SU-DHL-6 (cell line): ENCODE measurements at regions not wholly inside any gene's neighbourhood (a gene's known extent, or its start where the extent isn't known, plus 50 kb on each side); places are given as distances from the start of the nearest gene placed in this dataset.

Source experiments
- EZH2phosphoT487 ChIP-seq: fragments of 200-600 bp; sonication (generic), shearing (Covaris generic); conservative IDR thresholded peaks from 2 replicates; pipeline ENCODE4 v1.6.1; 2018; ENCODE audit warnings: mild to moderate bottlenecking, antibody characterized with exemption, low read length, moderate library complexity, mixed read lengths
- TF ChIP-seq, protein P1 (sequence below): fragments of 200-600 bp; sonication (generic); IDR thresholded peaks from one replicate; pipeline ENCODE4 v1.5.1; 2017; ENCODE audit warnings: antibody characterized with exemption, mild to moderate bottlenecking, low read length, moderate library complexity; ENCODE audit not compliant: insufficient read depth, poor library complexity, severe bottlenecking

DNA sequence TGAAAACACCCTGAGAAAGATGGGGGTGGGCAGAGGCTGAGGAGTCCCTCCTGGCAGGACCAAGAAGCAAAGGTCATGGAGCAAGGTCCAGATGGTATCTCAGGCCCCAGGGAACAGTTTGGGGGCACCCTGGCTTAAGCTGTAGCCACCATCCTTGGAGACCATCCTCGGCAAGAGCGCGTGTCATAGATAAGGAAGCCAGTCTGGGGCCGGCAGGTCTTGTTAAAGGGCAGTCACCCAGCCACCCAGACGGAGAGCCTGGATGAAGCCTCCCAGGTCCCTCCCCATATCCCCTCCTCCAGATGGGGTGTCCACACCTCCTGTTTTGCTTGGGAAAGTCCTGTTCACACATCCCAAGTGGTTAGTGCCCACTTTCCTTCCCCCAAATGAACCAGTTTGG is 191.1 kb downstream of the KLF13 start:
- TF ChIP-seq, protein P1, sequence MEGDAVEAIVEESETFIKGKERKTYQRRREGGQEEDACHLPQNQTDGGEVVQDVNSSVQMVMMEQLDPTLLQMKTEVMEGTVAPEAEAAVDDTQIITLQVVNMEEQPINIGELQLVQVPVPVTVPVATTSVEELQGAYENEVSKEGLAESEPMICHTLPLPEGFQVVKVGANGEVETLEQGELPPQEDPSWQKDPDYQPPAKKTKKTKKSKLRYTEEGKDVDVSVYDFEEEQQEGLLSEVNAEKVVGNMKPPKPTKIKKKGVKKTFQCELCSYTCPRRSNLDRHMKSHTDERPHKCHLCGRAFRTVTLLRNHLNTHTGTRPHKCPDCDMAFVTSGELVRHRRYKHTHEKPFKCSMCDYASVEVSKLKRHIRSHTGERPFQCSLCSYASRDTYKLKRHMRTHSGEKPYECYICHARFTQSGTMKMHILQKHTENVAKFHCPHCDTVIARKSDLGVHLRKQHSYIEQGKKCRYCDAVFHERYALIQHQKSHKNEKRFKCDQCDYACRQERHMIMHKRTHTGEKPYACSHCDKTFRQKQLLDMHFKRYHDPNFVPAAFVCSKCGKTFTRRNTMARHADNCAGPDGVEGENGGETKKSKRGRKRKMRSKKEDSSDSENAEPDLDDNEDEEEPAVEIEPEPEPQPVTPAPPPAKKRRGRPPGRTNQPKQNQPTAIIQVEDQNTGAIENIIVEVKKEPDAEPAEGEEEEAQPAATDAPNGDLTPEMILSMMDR: no peak
- TF ChIP-seq EZH2phosphoT487: no peak
